ENCODE measurements at regions not wholly inside any gene's neighbourhood (a gene's known extent, or its start where the extent isn't known, plus 50 kb on each side); places are given as distances from the start of the nearest gene placed in this dataset.

DNA sequence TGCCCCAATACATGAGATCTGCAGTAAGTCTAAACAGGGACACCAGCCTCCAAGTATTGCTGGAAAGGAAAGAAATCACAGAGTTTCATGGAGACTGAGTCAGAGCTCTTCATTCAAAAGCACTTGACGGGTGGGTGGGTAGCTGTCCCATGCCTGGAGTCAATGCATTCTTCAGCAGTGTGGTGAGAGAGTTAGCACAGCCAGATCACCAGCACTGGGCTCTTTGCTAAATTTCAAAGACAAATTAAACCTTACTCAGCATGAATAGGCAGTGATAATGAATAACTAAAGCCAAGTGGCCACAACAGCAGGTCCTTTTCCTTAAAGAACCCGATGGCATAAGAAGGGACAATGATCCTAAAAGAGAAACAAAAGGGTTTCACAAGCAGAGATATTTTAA lies 192.4 kb downstream of the ACTL7B start (continued):
- TF ChIP-seq, protein P1, sequence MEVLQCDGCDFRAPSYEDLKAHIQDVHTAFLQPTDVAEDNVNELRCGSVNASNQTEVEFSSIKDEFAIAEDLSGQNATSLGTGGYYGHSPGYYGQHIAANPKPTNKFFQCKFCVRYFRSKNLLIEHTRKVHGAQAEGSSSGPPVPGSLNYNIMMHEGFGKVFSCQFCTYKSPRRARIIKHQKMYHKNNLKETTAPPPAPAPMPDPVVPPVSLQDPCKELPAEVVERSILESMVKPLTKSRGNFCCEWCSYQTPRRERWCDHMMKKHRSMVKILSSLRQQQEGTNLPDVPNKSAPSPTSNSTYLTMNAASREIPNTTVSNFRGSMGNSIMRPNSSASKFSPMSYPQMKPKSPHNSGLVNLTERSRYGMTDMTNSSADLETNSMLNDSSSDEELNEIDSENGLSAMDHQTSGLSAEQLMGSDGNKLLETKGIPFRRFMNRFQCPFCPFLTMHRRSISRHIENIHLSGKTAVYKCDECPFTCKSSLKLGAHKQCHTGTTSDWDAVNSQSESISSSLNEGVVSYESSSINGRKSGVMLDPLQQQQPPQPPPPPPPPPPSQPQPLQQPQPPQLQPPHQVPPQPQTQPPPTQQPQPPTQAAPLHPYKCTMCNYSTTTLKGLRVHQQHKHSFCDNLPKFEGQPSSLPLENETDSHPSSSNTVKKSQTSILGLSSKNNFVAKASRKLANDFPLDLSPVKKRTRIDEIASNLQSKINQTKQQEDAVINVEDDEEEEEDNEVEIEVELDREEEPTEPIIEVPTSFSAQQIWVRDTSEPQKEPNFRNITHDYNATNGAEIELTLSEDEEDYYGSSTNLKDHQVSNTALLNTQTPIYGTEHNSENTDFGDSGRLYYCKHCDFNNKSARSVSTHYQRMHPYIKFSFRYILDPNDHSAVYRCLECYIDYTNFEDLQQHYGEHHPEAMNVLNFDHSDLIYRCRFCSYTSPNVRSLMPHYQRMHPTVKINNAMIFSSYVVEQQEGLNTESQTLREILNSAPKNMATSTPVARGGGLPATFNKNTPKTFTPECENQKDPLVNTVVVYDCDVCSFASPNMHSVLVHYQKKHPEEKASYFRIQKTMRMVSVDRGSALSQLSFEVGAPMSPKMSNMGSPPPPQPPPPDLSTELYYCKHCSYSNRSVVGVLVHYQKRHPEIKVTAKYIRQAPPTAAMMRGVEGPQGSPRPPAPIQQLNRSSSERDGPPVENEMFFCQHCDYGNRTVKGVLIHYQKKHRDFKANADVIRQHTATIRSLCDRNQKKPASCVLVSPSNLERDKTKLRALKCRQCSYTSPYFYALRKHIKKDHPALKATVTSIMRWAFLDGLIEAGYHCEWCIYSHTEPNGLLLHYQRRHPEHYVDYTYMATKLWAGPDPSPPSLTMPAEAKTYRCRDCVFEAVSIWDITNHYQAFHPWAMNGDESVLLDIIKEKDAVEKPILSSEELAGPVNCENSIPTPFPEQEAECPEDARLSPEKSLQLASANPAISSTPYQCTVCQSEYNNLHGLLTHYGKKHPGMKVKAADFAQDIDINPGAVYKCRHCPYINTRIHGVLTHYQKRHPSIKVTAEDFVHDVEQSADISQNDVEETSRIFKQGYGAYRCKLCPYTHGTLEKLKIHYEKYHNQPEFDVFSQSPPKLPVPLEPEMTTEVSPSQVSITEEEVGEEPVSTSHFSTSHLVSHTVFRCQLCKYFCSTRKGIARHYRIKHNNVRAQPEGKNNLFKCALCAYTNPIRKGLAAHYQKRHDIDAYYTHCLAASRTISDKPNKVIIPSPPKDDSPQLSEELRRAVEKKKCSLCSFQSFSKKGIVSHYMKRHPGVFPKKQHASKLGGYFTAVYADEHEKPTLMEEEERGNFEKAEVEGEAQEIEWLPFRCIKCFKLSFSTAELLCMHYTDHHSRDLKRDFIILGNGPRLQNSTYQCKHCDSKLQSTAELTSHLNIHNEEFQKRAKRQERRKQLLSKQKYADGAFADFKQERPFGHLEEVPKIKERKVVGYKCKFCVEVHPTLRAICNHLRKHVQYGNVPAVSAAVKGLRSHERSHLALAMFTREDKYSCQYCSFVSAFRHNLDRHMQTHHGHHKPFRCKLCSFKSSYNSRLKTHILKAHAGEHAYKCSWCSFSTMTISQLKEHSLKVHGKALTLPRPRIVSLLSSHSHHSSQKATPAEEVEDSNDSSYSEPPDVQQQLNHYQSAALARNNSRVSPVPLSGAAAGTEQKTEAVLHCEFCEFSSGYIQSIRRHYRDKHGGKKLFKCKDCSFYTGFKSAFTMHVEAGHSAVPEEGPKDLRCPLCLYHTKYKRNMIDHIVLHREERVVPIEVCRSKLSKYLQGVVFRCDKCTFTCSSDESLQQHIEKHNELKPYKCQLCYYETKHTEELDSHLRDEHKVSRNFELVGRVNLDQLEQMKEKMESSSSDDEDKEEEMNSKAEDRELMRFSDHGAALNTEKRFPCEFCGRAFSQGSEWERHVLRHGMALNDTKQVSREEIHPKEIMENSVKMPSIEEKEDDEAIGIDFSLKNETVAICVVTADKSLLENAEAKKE (CRISPR knock-in tag; IDR thresholded peaks at IDR 0.05), result no peak
- TF ChIP-seq ZNF114 (CRISPR knock-in tag; IDR thresholded peaks at IDR 0.05), result no peak

DNA sequence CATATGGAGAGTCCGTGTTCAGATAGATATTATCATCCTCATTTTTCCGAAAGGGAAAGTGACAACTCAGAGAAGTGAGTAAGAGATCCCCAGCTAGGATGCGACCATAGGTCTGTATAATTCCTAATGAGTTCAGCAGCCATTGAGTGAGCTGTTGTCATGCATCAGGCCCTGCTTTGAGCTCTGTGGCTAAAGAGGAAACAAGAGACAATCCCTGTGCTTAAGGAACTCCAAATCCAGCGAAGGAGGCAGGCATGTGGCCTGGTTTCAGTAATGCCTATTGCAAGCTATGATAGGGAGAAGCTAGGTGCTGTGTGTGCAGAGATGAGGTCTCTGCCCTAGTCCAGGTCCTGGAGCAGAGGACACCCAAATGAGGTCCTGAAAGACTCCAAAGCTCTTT lies 192.8 kb downstream of the ACTL7B start:
- no peak overlapping the region for H3K4me2 ChIP-seq
- peaks cover 10% of the 10 kb centered on the region; the same call in 1 of the 2 replicates for H3K9me2 ChIP-seq (ENCODE audit: insufficient read depth)
- Mint-ChIP-seq H3K27me3 (ENCODE audit: insufficient read depth, low read depth, poor library complexity) (peaks cover 3% of the 10 kb centered on the region), H3K27ac (no peak overlapping the region), H3K36me3 (ENCODE audit: low read depth) (peaks cover 32% of the 10 kb centered on the region), H3K9me3 (peaks cover 43% of the 10 kb centered on the region), H3K4me3 (no peak overlapping the region), H3K4me1 (peaks cover 21% of the 10 kb centered on the region)
- no peak overlapping the region for H3K4me3 ChIP-seq
- ATAC-seq (peak; percentile 39; the same call in 1 of the 3 replicates), DNase-seq (ENCODE audit: low spot score) (no peak)
- no peaks in the 10 kb centered on the region for H4K20me1 ChIP-seq (replicated peaks; ENCODE audit: insufficient read depth)
- H3K36me3 ChIP-seq (ENCODE audit: insufficient read depth), result no peaks in the 10 kb centered on the region
- TF ChIP-seq CREB1 (CRISPR knock-in tag; IDR thresholded peaks at IDR 0.05; ENCODE audit: low read depth) (no peak), EZH2 (IDR thresholded peaks at IDR 0.05; ENCODE audit: low read depth, unreplicated experiment) (no peak), STAT1 (IDR thresholded peaks at IDR 0.05; ENCODE audit: unreplicated experiment) (no peak), ZNF114 (CRISPR knock-in tag; IDR thresholded peaks at IDR 0.05) (no peak), NANOG (IDR thresholded peaks at IDR 0.05; ENCODE audit: borderline replicate concordance) (no peak)
- H3K27ac ChIP-seq (ENCODE audit: low read depth), result no peak overlapping the region
- no peaks in the 10 kb centered on the region for H3F3A ChIP-seq (replicated peaks; ENCODE audit: low read depth)
- H3K4me1 ChIP-seq (ENCODE audit: insufficient read depth), result peaks cover 4% of the 10 kb centered on the region; the same call in 1 of the 2 replicates
- no peaks in the 10 kb centered on the region for H3K27me3 ChIP-seq (ENCODE audit: insufficient read depth)
- H2AFZ ChIP-seq, result no peak overlapping the region
- H3K79me2 ChIP-seq (replicated peaks; ENCODE audit: insufficient read depth), result no peaks in the 10 kb centered on the region

Measured in GM23338 (cell line).